A673 (cell line): ENCODE measurements at regions not wholly inside any gene's neighbourhood (a gene's known extent, or its start where the extent isn't known, plus 50 kb on each side); places are given as distances from the start of the nearest gene placed in this dataset.

Experiments
- BruUV-seq: library from RNA; stranded (reverse); fragments of 400-500 nt; replicated peaks from 2 replicates; lab custom pipeline; 2021; lab: Mats Ljungman, UMichigan
- CTCF ChIA-PET: fragments of 300-600 bp; sonication (Branson Sonifier 250); formaldehyde crosslinking; loops from one replicate; lab custom pipeline; 2022; ENCODE audit warnings: antibody characterized with exemption; lab: Charles Lee
- POLR2A ChIA-PET: fragments of 300-600 bp; sonication (Branson Sonifier 250); formaldehyde crosslinking; loops from one replicate; lab custom pipeline; 2022; ENCODE audit warnings: antibody characterized with exemption; ENCODE audit not compliant: low non-redundant PET; lab: Charles Lee
- DNase-seq: peaks from one replicate; pipeline ENCODE4 v3.0.0-alpha.2; 2015; ENCODE audit warnings: low spot score
- H3K27ac ChIP-seq: fragments of 200-600 bp; sonication (generic); 2 replicates; pipeline ENCODE4 v1.5.1; 2016; ENCODE audit warnings: mixed run types, low read depth, mild to moderate bottlenecking, mixed read lengths, antibody characterized with exemption, low read length; ENCODE audit not compliant: poor library complexity, severe bottlenecking
- H3K27me3 ChIP-seq: fragments of 200-600 bp; sonication (generic); replicated peaks from 2 replicates; pipeline ENCODE4 v1.6.1; 2017; ENCODE audit warnings: mixed run types, low read depth, mild to moderate bottlenecking, mixed read lengths, antibody characterized with exemption, low read length; ENCODE audit not compliant: insufficient read depth, poor library complexity
- H3K36me3 ChIP-seq: fragments of 200-600 bp; sonication (generic); 2 replicates; pipeline ENCODE4 v1.6.1; 2016; ENCODE audit warnings: mixed run types, mild to moderate bottlenecking, mixed read lengths, antibody characterized with exemption, low read length; ENCODE audit not compliant: insufficient read depth, poor library complexity, severe bottlenecking
- H3K4me1 ChIP-seq: fragments of 200-600 bp; sonication (generic); 2 replicates; pipeline ENCODE4 v1.6.1; 2017; ENCODE audit warnings: mixed run types, mild to moderate bottlenecking, mixed read lengths, antibody characterized with exemption, low read length; ENCODE audit not compliant: insufficient read depth, poor library complexity, severe bottlenecking
- H3K4me3 ChIP-seq: fragments of 200-600 bp; sonication (generic); 2 replicates; pipeline ENCODE4 v1.5.1; 2016; ENCODE audit warnings: low read depth, mixed run types, mild to moderate bottlenecking, mixed read lengths, low read length; ENCODE audit not compliant: poor library complexity, severe bottlenecking
- H3K9me3 ChIP-seq: fragments of 200-600 bp; sonication (generic); 2 replicates; pipeline ENCODE4 v1.6.1; 2016; ENCODE audit warnings: mixed run types, low read depth, mild to moderate bottlenecking, mixed read lengths, antibody characterized with exemption, low read length; ENCODE audit not compliant: poor library complexity, severe bottlenecking
- CTCF ChIP-seq: fragments of 300-800, 200-600 bp; sonication (generic); conservative IDR thresholded peaks from 2 replicates; pipeline ENCODE4 v1.5.1; 2017; ENCODE audit warnings: low read depth, mild to moderate bottlenecking, antibody characterized with exemption, low read length, moderate library complexity, mixed read lengths
- EZH2 ChIP-seq: fragments of 200-600 bp; sonication (generic); IDR thresholded peaks from 2 replicates; pipeline ENCODE4 v1.6.1; 2017; ENCODE audit warnings: borderline replicate concordance, low read depth, mild to moderate bottlenecking, mixed read lengths, antibody characterized with exemption, low read length; ENCODE audit not compliant: poor library complexity, severe bottlenecking
- intact Hi-C: fragments of 100-400 bp; cut with micrococcal nuclease; formaldehyde crosslinking; loops from one replicate; pipeline ENCODE4 v1.10.0; 2022; ENCODE audit not compliant: unreplicated experiment

- H3K27me3 ChIP-seq: no peaks in the 10 kb centered on the region
- intact Hi-C loops: no loop called here
- DNase-seq: no peak
- ChIA-PET CTCF (no interaction called here), POLR2A (no interaction called here)
- no peaks in the 10 kb centered on the region for H3K36me3 ChIP-seq
- H3K4me1 ChIP-seq: no peaks in the 10 kb centered on the region
- TF ChIP-seq EZH2: no peak
- TF ChIP-seq CTCF: no peak
- no peaks in the 10 kb centered on the region for H3K9me3 ChIP-seq
- no peak overlapping the region for H3K4me3 ChIP-seq
- no TSS peak for BruUV-seq
- H3K27ac ChIP-seq: no peak overlapping the region
Measured at GRCh38 chr15:31526916-31527690, 200.5 kb downstream of the KLF13 start.

- Histone ChIP-seq H3K27me3 (no peaks in the 10 kb centered on the region), H3K9me3 (no peaks in the 10 kb centered on the region), H3K4me1 (no peaks in the 10 kb centered on the region), H3K27ac (no peak overlapping the region), H3K4me3 (no peak overlapping the region), H3K36me3 (no peaks in the 10 kb centered on the region)
- DNase-seq: no peak
- intact Hi-C loops: no loop called here
- CTCF ChIA-PET: no interaction called here
- POLR2A ChIA-PET: no interaction called here
- BruUV-seq: no TSS peak
- TF ChIP-seq CTCF: no peak
- TF ChIP-seq EZH2: no peak
Measured at GRCh38 chr15:31528846-31529245, 202.2 kb downstream of the KLF13 start.

- intact Hi-C loops: no loop called here
- no peak for DNase-seq
- H3K27me3 ChIP-seq: no peaks in the 10 kb centered on the region
- ChIA-PET CTCF (no interaction called here), POLR2A (no interaction called here)
- no peak for TF ChIP-seq CTCF
- no peak for TF ChIP-seq EZH2
- no peak overlapping the region for H3K27ac ChIP-seq
- BruUV-seq: no TSS peak
- no peaks in the 10 kb centered on the region for H3K9me3 ChIP-seq
- H3K36me3 ChIP-seq: no peaks in the 10 kb centered on the region
- H3K4me3 ChIP-seq: no peak overlapping the region
- H3K4me1 ChIP-seq: peaks cover 15% of the 10 kb centered on the region
Measured at GRCh38 chr15:31537770-31538592, 211.3 kb downstream of the KLF13 start.
